Skin epidermis (tissue), 12 donors: ENCODE measurements at regions not wholly inside any gene's neighbourhood (a gene's known extent, or its start where the extent isn't known, plus 50 kb on each side); places are given as distances from the start of the nearest gene placed in this dataset.
"Not testable (repeated sequence)": the region's sequence is repeated elsewhere in the genome, so short reads cannot be mapped to it uniquely, and the experiment has no call there.

ENCODE experiments used
- H3K27ac ChIP-seq, 21 experiments: fragments of 200-600 bp; sonication (generic) in 11 of 21; one replicate each; pipeline ENCODE4 v1.5.0; 2020; ENCODE audit warnings: mild to moderate bottlenecking in 3 of 21, inconsistent platforms in 2 of 21, moderate library complexity in 2 of 21
- H3K4me3 ChIP-seq, 7 experiments: fragments of 200-600 bp; sonication (generic) in 2 of 7; one replicate each; pipeline ENCODE4 v1.5.0; 2020; ENCODE audit warnings: inconsistent platforms in 2 of 7, mild to moderate bottlenecking in 2 of 7, moderate library complexity in 1 of 7

DNA sequence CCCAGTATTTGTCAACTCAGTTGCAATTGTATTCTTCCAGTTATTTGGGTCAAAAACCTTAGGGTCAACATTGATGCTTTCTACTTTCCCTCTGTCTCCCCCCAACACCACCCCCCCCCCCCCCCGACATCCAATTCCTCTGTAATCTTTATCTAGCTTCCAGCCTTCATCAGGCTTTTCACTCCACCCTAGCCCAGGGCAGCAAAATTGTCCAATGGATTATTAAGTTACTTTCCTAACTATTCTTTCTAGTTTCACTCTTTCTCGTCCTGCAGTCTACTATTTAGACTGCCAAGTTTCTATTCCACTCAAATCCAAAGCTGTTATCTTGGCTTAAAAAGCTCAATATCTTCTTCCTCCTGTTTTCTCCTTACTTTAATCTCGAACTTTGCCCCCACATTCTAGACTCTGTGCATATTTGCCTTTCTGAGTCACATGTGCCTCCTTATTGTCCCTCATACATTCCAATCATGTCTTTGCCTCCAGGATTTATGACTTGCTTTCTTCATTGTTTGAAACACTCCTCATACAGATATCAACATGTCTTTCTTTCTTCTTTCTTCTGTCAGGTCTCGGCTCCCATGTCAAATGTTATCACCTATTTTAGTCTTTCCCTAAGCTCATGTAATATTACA is 196.6 kb upstream of the TMEM196 start:
- no peak overlapping the region for H3K27ac ChIP-seq

DNA sequence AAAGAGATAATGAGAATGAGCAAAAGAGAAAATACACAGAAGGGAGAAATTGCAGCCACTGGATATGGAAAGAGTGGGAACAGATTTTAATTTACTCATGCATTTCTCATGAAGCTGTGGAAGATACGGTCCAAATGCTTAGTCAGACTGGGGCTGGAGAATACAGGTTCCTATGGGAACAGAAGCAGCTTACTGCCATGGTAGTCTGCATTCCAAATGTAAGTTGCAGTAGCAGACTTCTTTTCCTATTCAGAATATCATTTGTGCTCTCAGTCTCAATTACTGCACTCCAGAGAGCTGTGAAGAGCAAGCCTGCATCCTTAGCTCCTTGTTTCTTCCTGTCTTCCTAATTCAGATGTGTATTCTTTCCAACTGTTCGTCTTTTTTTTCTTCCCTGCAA is 190.8 kb upstream of the TMEM196 start:
- no peak overlapping the region for H3K27ac ChIP-seq
- no peak overlapping the region for H3K4me3 ChIP-seq

More for the DNA sequence above, 196.6 kb upstream of the TMEM196 start:
- no peak overlapping the region for H3K4me3 ChIP-seq

DNA sequence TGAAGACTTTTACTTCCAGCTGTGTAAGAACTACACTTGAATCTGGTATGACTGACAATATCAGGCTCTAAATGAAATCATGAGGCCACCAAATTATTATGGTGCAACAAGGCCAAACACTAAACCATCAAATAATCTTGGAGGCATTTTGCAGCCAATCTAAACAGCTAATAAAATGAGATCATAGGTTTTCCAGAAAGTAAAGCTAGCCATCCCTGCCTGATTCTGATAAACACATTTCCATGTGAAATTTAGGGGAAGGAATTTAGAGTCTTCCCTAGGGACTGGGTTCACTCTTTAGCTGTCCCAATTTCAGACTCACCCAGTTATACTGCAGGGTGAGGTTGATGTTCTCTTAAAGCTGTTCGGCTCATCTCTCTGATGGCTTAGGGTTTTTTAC is 190.3 kb upstream of the TMEM196 start:
- Histone ChIP-seq H3K4me3 (no peak overlapping the region), H3K27ac (no peak overlapping the region)

DNA sequence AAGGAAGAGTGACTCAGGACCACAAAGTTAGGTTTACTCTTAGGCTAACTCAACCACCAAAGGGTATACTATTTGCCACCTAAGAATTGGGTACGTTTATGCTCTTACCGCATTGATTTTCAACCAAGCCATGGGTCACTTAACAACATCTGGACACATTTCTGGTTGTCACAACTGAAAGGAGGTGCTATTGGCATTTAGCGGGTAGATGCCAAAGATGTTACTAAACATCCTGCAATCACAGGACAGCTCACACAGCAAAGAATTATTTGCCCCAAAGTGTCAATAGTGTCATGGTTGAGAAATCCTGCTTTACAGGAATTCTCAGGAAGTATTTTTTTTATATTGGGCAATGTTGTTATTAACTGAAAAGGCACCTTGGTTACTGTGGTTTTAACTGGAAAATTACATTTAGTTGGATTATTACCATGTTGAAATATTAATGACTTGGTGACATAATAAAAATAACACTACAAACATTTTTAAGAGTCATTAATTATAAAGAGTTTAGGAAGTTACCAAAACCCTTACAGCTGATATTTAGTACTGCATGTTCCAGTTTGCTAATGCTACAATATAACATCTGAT is 185.0 kb upstream of the TMEM196 start:
- Histone ChIP-seq H3K4me3 (no peak overlapping the region), H3K27ac (no peak overlapping the region)

DNA sequence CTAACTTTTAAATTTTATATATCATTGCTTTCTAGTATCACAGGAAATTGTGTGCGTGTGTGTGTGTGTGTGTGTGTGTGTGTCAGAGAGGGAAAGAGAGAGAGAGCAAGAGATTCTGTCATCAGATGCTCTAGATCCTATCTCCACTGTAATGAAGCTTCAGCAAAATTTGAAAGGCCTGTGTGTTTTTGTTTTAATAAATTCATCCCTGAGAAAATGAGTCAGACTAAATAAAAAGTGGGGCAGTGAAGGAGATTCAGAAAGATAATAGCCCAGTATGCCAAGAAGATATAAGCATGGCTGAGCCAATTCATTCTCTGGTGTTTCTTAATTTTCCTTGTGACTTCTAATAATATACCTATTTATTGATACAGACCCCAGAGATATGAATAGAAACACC is 184.2 kb upstream of the TMEM196 start:
- H3K27ac ChIP-seq, result no peak overlapping the region
- H3K4me3 ChIP-seq, result no peak overlapping the region

DNA sequence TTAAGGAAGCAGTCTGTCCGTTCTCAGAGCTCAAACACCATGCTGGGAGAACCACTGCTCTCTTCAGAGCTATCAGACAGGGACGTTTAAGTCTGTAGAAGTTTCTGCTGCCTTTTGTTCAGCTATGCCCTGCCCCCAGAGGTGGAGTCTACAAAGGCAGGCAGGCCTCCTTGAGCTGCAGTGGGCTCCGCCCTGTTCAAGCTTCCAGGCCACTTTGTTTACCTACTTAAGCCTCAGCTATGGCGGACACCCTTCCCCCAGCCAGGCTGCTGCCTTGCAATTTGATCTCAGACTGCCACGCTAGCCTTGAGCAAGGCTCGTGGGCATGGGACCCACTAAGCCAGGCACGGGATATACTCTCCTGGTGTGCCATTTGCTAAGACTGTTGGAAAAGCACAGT is 180.7 kb upstream of the TMEM196 start:
- H3K27ac ChIP-seq, H3K4me3 ChIP-seq: not testable (repeated sequence)

DNA sequence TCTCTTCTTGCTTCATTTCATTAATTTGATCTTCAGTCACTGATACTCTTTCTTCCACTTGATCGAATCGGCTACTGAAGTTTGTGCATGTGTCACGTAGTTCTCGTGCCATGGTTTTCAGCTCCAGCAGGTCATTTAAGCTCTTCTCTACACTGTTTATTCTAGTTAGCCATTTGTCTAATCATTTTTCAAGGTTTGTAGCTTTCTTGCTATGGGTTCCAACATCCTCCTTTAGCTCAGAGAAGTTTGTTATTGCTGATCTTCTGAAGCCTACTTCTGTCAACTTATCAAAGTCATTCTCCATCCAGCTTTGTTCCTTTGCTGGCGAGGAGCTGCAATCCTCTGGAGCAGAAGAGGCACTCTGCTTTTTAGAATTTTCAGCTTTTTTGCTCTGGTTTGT is 180.0 kb upstream of the TMEM196 start:
- H3K27ac ChIP-seq, H3K4me3 ChIP-seq: not testable (repeated sequence)

DNA sequence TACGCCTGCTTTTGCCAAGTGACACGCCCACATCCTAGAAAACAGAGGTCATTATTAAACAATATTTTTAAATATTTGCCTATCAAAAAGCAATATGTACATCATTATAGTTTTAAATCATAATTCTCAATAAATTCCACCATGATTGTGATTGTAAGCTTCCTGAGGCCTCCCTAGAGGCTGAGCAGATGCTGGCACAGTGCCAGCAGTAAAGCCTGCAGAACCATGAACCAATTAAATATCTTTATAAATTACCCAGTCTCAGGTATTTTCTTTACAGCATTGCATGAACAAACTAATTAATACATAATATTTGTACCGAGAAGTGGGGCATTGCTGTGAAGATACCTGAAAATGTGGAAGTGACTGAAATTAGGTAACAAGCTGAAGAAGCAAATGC is 174.7 kb upstream of the TMEM196 start:
- Histone ChIP-seq H3K27ac (no peak overlapping the region), H3K4me3 (no peak overlapping the region)

DNA sequence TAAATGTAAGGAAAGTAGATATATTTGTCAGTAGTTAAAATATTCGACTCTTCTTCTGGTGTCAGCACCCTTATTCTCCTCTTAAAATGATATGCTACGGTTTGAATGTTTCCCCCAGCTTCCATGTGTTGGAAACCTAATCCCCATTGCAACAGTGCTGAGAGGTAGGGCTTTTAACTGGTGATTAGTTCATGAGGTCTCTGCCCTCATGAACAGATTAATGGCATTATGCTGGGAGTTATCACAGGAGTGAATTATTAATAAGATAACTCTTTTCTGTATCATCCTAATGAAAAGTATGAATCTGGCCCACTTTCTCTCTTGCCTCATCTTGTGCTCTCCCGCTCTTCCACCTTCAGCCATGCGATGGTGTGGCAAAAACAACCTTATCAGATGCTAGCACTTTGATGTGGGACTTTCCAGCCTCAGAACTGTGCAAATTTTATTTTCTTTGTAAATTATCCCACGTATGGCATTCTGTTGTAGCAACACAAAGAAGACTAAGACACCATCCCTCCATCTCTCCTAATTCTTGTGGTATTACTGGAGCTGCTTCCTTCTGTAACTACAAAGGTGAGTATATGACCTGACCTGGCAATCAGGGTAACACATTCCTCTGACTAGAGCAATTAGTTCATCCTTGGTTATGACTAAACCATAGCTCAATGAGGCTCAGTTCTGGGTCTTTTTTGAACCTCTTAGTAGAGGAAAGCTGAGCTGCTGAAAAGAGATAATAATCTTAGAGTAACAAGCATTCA is 171.1 kb upstream of the TMEM196 start:
- H3K27ac ChIP-seq, result no peak overlapping the region
- no peak overlapping the region for H3K4me3 ChIP-seq

DNA sequence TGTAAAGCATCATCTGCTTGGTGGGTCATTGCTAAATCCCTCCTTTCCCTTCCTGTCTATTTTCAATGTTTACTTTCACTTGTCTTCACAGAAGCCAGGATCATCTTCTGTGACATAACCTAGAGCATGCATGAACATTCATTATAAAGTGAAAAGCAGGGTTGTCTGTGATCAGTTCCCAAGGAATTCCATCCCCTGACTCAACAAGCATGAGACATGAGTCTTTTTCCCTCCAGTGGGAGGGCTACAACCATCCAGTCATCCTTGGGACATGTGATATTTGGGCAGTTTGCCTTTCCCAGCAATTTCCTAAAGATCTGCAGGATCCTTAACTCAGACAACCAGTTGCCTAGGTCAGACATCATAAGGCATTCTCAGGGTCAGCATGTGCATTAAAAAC is 166.3 kb upstream of the TMEM196 start:
- Histone ChIP-seq H3K27ac (no peak overlapping the region), H3K4me3 (no peak overlapping the region)

DNA sequence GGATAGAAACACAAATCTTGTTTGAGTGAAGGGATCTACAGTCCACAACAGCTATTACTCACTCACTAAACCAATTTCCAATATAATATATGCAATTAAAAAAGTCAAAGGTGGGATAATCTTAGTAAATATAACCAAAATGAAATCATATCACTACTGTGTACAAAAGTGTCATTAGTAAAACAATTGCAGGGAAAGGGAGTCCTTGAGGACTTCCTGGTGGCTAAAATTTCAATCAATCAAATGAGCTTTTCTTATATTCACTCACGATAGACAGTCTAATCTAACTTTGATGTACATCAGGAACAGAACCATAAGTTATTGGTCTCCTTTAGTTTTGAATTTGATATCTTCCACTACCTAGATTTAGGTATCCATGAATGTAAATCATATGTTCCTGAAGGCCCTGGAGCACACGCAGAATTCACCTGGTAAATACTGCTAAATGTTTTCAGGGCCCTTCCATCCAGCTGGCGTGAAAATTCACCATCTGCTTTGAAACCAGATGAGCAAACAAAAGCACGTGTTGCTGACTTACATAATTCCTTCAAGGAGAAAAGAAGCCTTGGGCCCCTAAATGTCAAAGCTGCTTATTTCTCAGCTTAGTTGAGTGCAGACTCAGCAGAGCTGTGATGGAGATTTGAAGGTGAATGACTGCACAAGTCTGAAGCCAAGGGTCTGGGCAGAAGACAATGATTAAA is 159.3 kb upstream of the TMEM196 start:
- no peak overlapping the region for H3K4me3 ChIP-seq
- no peak overlapping the region for H3K27ac ChIP-seq

DNA sequence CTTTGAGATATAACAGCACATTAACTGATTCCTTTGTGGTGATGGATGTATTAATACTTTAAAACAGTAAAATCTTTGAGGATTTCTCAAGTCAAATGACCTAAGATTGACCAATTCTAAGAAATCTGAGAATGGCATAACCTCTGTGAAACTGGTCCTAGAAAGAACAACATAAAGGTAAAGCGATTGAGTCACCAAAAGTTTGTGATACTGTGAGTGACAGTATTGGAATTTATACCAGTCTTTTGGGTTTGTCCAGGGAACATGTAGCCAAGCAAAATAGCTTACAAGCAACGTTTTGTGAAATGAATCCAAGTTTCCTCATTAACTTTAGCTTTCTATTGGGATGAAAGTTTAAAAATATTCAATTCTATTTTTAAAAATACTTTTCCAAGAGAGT is 157.4 kb upstream of the TMEM196 start:
- Histone ChIP-seq H3K27ac (no peak overlapping the region), H3K4me3 (no peak overlapping the region)

DNA sequence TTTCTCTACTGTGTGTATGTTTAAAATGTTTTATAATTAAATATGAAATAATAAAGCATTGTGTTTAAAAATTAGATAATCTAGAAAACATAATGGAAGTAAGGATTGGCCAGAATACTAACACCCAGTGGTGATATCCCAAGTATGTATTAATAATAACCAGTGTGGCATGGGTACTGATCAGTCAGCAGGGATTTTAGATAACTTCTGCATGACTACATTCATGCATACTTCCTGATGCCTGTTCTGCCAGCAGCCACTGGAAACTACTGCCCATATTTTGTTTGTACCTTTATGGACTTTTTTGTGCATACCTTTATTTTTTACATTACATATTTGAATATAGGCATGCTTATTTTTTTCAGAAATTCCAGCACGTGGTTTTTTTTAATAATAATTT is 156.6 kb upstream of the TMEM196 start:
- Histone ChIP-seq H3K27ac (no peak overlapping the region), H3K4me3 (no peak overlapping the region)

DNA sequence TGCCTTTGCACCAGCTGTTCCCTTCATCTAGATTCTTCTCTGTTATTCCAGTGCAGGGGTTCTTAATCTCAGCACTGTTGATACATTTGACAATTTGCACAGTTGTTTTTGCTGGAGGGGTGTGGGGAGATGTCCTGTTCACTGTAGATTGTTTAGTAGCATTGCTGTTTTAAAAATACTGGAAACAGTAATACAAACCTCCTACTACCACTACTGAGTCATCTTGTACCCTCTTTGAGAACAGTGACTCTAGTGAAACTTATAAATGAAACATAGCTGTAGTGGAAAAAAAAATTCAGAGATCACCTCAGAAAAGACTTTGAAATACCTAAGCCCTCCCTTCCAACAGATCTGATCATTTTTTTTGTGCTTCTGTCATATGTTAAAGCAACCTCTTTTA is 154.8 kb upstream of the TMEM196 start:
- Histone ChIP-seq H3K27ac (no peak overlapping the region), H3K4me3 (no peak overlapping the region)

DNA sequence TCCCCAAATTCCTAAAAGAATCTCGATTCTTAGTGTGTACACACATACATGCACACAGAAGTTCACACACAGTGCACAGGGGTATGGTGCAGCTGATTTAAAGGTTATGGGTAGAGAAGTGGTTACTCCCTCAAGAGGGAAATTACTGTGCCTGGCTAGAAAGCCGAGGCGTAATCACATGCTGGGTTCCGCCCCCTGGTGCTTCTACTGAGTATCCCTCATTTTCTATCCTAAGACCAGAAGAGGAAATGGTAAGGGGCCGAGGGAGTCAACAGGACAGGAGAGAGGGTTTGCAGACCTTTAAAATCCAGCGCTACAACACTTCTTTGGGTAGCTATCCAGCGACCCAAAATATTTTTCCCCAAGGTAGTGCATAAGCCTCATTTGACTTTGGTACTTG is 147.3 kb upstream of the TMEM196 start:
- Histone ChIP-seq H3K4me3 (no peak overlapping the region), H3K27ac (no peak overlapping the region)

DNA sequence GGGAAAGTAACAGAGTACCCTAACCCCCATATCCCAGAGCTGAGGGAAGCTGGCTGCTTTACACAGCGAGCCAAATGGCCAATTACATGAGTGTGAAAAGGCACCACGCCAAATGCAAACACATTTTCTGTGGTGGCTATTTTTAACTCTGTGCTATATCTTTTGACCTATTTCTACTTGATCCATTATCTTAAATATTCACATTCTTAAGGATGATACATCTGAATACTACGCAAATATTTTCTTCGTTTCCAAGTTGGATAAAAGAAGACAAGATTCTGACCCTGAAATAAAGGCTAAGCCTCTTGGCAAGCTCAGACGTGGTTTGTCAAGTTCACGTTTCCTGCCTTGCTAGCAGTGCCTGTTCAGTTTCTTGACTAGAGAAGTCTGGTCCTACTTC is 146.7 kb upstream of the TMEM196 start:
- Histone ChIP-seq H3K27ac (no peak overlapping the region), H3K4me3 (no peak overlapping the region)

DNA sequence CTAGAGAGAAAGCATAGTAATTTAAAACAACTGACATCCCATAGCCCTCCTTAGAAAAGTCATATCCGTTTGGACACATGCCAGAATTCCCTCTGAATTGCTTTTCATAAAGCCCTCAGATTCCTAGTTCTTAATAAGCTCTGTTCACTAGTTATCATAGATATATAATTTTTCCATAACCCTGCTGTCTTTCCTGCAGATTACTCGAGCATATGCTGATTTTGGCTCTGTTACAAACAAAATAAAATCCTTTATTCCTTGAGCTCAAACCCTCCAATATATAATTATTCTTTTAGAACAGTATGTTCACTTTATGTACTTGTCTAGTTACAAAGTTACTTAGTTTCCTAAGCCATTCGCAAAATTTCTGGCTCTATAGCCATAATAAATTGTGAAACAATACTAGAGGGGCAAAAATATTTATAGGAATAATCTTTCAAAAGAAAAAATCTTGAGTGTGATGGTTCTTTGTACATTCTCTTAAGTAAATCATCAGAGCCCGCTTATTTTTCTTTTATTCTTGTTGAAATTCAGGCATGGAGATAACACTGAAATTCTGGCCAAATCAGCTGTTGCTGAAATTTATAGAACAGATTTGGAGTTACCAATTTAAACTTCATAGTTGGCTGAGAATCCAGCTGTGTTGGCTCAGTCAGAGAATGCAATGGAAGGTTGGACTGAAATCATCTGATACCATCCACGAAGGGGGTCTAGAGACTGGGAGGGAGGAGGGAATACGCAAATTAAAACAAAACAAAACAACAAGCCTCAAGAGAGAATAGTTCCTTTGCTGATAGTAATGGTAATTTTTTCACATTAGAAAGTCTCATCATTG is 146.1 kb upstream of the TMEM196 start:
- Histone ChIP-seq H3K4me3 (no peak overlapping the region), H3K27ac (no peak overlapping the region)

DNA sequence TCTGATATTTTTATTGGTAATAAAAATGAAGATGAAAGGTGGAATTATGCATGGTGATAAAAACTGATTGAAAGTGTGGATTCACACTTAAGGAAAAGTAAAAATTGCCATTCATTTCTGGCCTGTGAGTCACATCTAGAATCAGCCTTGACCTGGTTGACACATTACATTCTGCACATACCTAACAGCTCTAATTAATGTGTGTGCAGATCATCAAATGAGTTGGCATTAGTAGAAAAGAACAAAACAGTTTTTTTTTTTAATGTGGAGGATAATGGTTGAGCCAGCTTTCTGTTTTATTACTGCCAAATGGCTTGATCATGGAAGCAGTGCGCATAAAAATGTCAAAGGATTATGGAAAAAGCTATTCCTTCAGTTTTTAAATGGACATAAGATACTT is 142.6 kb upstream of the TMEM196 start:
- H3K27ac ChIP-seq, result no peak overlapping the region
- no peak overlapping the region for H3K4me3 ChIP-seq

DNA sequence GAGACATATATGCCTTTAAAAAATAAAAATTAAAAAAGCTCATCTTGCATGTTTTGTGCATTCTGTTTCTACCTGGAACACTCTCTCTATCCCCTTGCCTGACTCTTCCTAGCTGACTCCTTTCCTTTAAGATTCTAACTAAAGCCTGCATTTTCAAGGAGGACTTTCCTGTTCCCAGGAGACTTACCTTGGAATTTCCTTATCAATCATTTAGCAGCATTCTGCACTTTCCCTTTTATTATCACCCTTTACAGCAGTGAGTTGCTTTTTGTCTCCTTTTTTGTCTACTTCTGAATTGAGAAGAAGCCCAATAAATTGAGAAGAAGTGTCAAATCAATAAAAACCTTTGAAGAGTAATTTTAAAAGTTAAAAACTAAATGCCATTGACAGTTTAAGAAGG is 142.2 kb upstream of the TMEM196 start:
- Histone ChIP-seq H3K4me3 (no peak overlapping the region), H3K27ac (no peak overlapping the region)

DNA sequence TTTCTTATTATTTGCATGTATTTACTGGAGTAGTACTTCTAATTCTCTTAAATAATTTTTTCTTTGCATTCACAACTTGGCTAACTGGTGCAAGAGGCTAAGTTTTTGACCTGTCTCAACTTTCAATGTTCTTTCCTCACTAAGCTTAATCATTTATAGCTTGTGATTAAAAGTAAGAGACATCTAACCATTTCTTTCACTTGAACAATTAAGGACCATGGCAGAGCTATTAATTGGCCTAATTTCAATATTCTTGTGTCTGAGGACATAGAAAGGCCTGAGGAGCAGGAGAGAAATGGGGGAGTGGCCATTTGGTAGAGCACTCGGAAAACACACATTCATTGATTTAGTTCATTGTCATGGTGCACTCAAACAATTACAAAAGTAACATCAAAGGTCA is 141.4 kb upstream of the TMEM196 start:
- Histone ChIP-seq H3K27ac (no peak overlapping the region), H3K4me3 (no peak overlapping the region)
